ENCODE measurements at regions not wholly inside any gene's neighbourhood (a gene's known extent, or its start where the extent isn't known, plus 50 kb on each side); places are given as distances from the start of the nearest gene placed in this dataset.

GRCh38 chr11:115927823-115928329 is 423.7 kb upstream of the CADM1 start:
- H3K9me3 ChIP-seq: no peaks in the 10 kb centered on the region
- peaks cover 2% of the 10 kb centered on the region for H3K27me3 ChIP-seq
- TF ChIP-seq POLR2AphosphoS5 (IDR thresholded peaks at IDR 0.05) (no peak), POLR2A (IDR thresholded peaks at IDR 0.05) (no peak), EP300 (IDR thresholded peaks at IDR 0.05) (no peak), CTCF (IDR thresholded peaks at IDR 0.05) (no peak)
- 83% methylated on average over 4 of the region's 8 CpGs for WGBS
- no peak overlapping the region for H3K4me3 ChIP-seq
- H3K4me1 ChIP-seq: peaks cover 5% of the 10 kb centered on the region
- DNase-seq (ENCODE audit: low spot score in 2 of 2): no peak
- no peaks in the 10 kb centered on the region for H3K36me3 ChIP-seq
- H3K27ac ChIP-seq: no peak overlapping the region

GRCh38 chr11:115926601-115927000 is 422.4 kb upstream of the CADM1 start:
- WGBS: 88% methylated on average over 4 of the region's 4 CpGs
- H3K4me3 ChIP-seq: no peak overlapping the region
- H3K36me3 ChIP-seq: no peaks in the 10 kb centered on the region
- TF ChIP-seq CTCF (IDR thresholded peaks at IDR 0.05) (no peak), EP300 (IDR thresholded peaks at IDR 0.05) (no peak), POLR2A (IDR thresholded peaks at IDR 0.05) (no peak), POLR2AphosphoS5 (IDR thresholded peaks at IDR 0.05) (no peak)
- no peak overlapping the region for H3K27ac ChIP-seq
- H3K27me3 ChIP-seq: peaks cover 5% of the 10 kb centered on the region
- peaks cover 5% of the 10 kb centered on the region for H3K4me1 ChIP-seq
- no peak for DNase-seq (ENCODE audit: low spot score in 2 of 2)
- no peaks in the 10 kb centered on the region for H3K9me3 ChIP-seq

- Histone ChIP-seq H3K4me1 (peaks cover 5% of the 10 kb centered on the region), H3K27ac (no peak overlapping the region), H3K4me3 (no peak overlapping the region), H3K36me3 (no peaks in the 10 kb centered on the region), H3K27me3 (peaks cover 9% of the 10 kb centered on the region), H3K9me3 (no peaks in the 10 kb centered on the region)
- DNase-seq (ENCODE audit: low spot score in 2 of 2): no peak
- TF ChIP-seq POLR2AphosphoS5 (IDR thresholded peaks at IDR 0.05) (no peak), CTCF (IDR thresholded peaks at IDR 0.05) (no peak)
- 87% methylated on average over 5 of the region's 5 CpGs for WGBS
These were observed 421.9 kb upstream of the CADM1 start for GRCh38 chr11:115926138-115926537.

GRCh38 chr11:115925568-115926090 is 421.4 kb upstream of the CADM1 start:
- no peaks in the 10 kb centered on the region for H3K9me3 ChIP-seq
- DNase-seq (ENCODE audit: low spot score in 2 of 2): no peak
- H3K27ac ChIP-seq: no peak overlapping the region
- WGBS: 84% methylated on average over 3 of the region's 3 CpGs
- no peaks in the 10 kb centered on the region for H3K36me3 ChIP-seq
- H3K27me3 ChIP-seq: peaks cover 9% of the 10 kb centered on the region
- H3K4me3 ChIP-seq: no peak overlapping the region
- TF ChIP-seq POLR2A (IDR thresholded peaks at IDR 0.05): no peak
- TF ChIP-seq EP300 (IDR thresholded peaks at IDR 0.05): no peak
- TF ChIP-seq CTCF (IDR thresholded peaks at IDR 0.05): no peak
- no peak for TF ChIP-seq POLR2AphosphoS5 (IDR thresholded peaks at IDR 0.05)
- H3K4me1 ChIP-seq: peaks cover 3% of the 10 kb centered on the region

- no peak for TF ChIP-seq EP300 (IDR thresholded peaks at IDR 0.05)
- no peak for TF ChIP-seq POLR2AphosphoS5 (IDR thresholded peaks at IDR 0.05)
- no peak for TF ChIP-seq POLR2A (IDR thresholded peaks at IDR 0.05)
- TF ChIP-seq CTCF (IDR thresholded peaks at IDR 0.05): no peak
- H3K4me3 ChIP-seq: no peak overlapping the region
- peaks cover 9% of the 10 kb centered on the region for H3K27me3 ChIP-seq
- H3K36me3 ChIP-seq: no peaks in the 10 kb centered on the region
- DNase-seq (ENCODE audit: low spot score in 2 of 2): no peak
- WGBS: 41% methylated on average over 6 of the region's 6 CpGs
- H3K4me1 ChIP-seq: no peaks in the 10 kb centered on the region
- H3K27ac ChIP-seq: no peak overlapping the region
- H3K9me3 ChIP-seq: no peaks in the 10 kb centered on the region
These were observed 420.7 kb upstream of the CADM1 start for GRCh38 chr11:115924744-115925567.

Measured in suprapubic skin (tissue), 4 donors.